ENCODE measurements at regions not wholly inside any gene's neighbourhood (a gene's known extent, or its start where the extent isn't known, plus 50 kb on each side); places are given as distances from the start of the nearest gene placed in this dataset.

GRCh38 chr11:40023724-40024123 lies 1435.7 kb downstream of the LRRC4C start:
- H3K4me1 ChIP-seq: no peaks in the 10 kb centered on the region
- H3K27me3 ChIP-seq: no peaks in the 10 kb centered on the region
- H3K36me3 ChIP-seq: no peaks in the 10 kb centered on the region
- H3K4me3 ChIP-seq: no peak overlapping the region
- no peak for DNase-seq
- H3K27ac ChIP-seq: no peak overlapping the region
- TF ChIP-seq POLR2AphosphoS5 (IDR thresholded peaks at IDR 0.05) (no peak), EP300 (IDR thresholded peaks at IDR 0.05; ENCODE audit: low read depth) (no peak), POLR2A (IDR thresholded peaks at IDR 0.05) (no peak), CTCF (IDR thresholded peaks at IDR 0.05) (no peak)
- intact Hi-C loops (cut with DNase I; ENCODE audit: low total_unique reads): no loop called here
- H3K9me3 ChIP-seq: no peaks in the 10 kb centered on the region
- in situ Hi-C loops (cut with MboI; ENCODE audit: low pct_ligation_motif_present in 1 of 4, low pct_unique_long_range_greater_than_20kb in 1 of 4, low sequenced_read_pairs in 3 of 4): no loop called here

GRCh38 chr11:40010011-40010410 lies 1449.4 kb downstream of the LRRC4C start:
- no peak for DNase-seq
- WGBS, 2 donors (ENCODE audit: low coverage in 1 of 2): 68 to 70% methylated on average over 3 of the region's 3 CpGs
- in situ Hi-C loops (cut with MboI; ENCODE audit: low pct_ligation_motif_present in 1 of 4, low pct_unique_long_range_greater_than_20kb in 1 of 4, low sequenced_read_pairs in 3 of 4) (no loop called here), intact Hi-C loops (cut with DNase I; ENCODE audit: low total_unique reads) (no loop called here)
- Histone ChIP-seq H3K4me1 (no peaks in the 10 kb centered on the region), H3K4me3 (no peak overlapping the region), H3K9me3 (no peaks in the 10 kb centered on the region), H3K27ac (no peak overlapping the region), H3K36me3 (no peaks in the 10 kb centered on the region), H3K27me3 (no peaks in the 10 kb centered on the region)
- TF ChIP-seq POLR2A (IDR thresholded peaks at IDR 0.05): no peak

- intact Hi-C loops (cut with DNase I; ENCODE audit: low total_unique reads): no loop called here
- Histone ChIP-seq H3K9me3 (no peaks in the 10 kb centered on the region), H3K27me3 (no peaks in the 10 kb centered on the region), H3K4me3 (no peak overlapping the region), H3K4me1 (peaks cover 0 to 8% (median 0%) of the 10 kb centered on the region in 4 donors), H3K36me3 (no peaks in the 10 kb centered on the region), H3K27ac (no peak overlapping the region)
- WGBS, 2 donors (ENCODE audit: low coverage in 1 of 2): 69 to 83% methylated on average over 2 of the region's 2 CpGs
- DNase-seq: no peak
- in situ Hi-C loops (cut with MboI; ENCODE audit: low pct_ligation_motif_present in 1 of 4, low pct_unique_long_range_greater_than_20kb in 1 of 4, low sequenced_read_pairs in 3 of 4): no loop called here
- no peak for TF ChIP-seq POLR2AphosphoS5 (IDR thresholded peaks at IDR 0.05)
- no peak for TF ChIP-seq CTCF (IDR thresholded peaks at IDR 0.05)
- no peak for TF ChIP-seq EP300 (IDR thresholded peaks at IDR 0.05; ENCODE audit: low read depth)
- TF ChIP-seq POLR2A (IDR thresholded peaks at IDR 0.05): no peak
These were observed 1466.9 kb downstream of the LRRC4C start for GRCh38 chr11:39992551-39992950.

GRCh38 chr11:39990421-39990831 lies 1469.0 kb downstream of the LRRC4C start:
- no peak for DNase-seq

More at GRCh38 chr11:39990421-39990831, 1469.0 kb downstream of the LRRC4C start:
- Histone ChIP-seq H3K36me3 (no peaks in the 10 kb centered on the region), H3K27me3 (no peaks in the 10 kb centered on the region), H3K4me1 (peaks cover 0 to 8% (median 0%) of the 10 kb centered on the region in 4 donors), H3K4me3 (no peak overlapping the region), H3K27ac (no peak overlapping the region), H3K9me3 (no peaks in the 10 kb centered on the region)
- TF ChIP-seq POLR2A (IDR thresholded peaks at IDR 0.05) (no peak), POLR2AphosphoS5 (IDR thresholded peaks at IDR 0.05) (no peak), CTCF (IDR thresholded peaks at IDR 0.05) (no peak), EP300 (IDR thresholded peaks at IDR 0.05; ENCODE audit: low read depth) (no peak)
- in situ Hi-C loops (cut with MboI; ENCODE audit: low pct_ligation_motif_present in 1 of 4, low pct_unique_long_range_greater_than_20kb in 1 of 4, low sequenced_read_pairs in 3 of 4): no loop called here
- 12% methylated on average over 6 of the region's 6 CpGs for WGBS, 2 donors (ENCODE audit: low coverage in 1 of 2)
- intact Hi-C loops (cut with DNase I; ENCODE audit: low total_unique reads): no loop called here

Measured in transverse colon (tissue), 4 donors.